K562 (cell line): ENCODE measurements at regions not wholly inside any gene's neighbourhood (a gene's known extent, or its start where the extent isn't known, plus 50 kb on each side); places are given as distances from the start of the nearest gene placed in this dataset.

Experiments
- ATAC-seq: fragments of 200-7000 bp; cut with Tn5 transposase; 3 replicates; pipeline ENCODE4 v1.9.1; 2020; ENCODE audit warnings: moderate library complexity
- BruUV-seq: library from RNA; stranded (reverse); fragments of 400-500 nt; replicated peaks from 2 replicates; lab custom pipeline; 2021; lab: Mats Ljungman, UMichigan
- CTCF ChIA-PET: fragments of 300-600 bp; formaldehyde crosslinking; extraction: SDS; loops from one replicate; lab custom pipeline; 2021; ENCODE audit warnings: low intra/inter-chr PET ratio; lab: Yijun Ruan, JAX
- POLR2A ChIA-PET: fragments of 300-600, 350-650 bp; sonication (Branson Sonifier 250); formaldehyde crosslinking; extraction: SDS; loops from one replicate; lab custom pipeline; 2021; ENCODE audit warnings: antibody characterized with exemption, inconsistent platforms; lab: Yijun Ruan, JAX
- DNase-seq, 4 experiments: peaks; one replicate each; pipeline versions ENCODE4 v3.0.0 to v3.0.0-alpha.2; 2011 to 2018; ENCODE audit warnings: low spot score in 3 of 4, mixed read lengths in 3 of 4; ENCODE audit errors: extremely low read depth in 1 of 4
- FAIRE-seq: peaks from 2 replicates; lab custom pipeline; 2011; peaks lifted over from hg19 to GRCh38; lab: Jason Lieb, UNC
- H2AFZ ChIP-seq: 2 replicates; pipeline ENCODE4 v1.6.0; 2011; ENCODE audit warnings: low read depth, low read length, control low read depth, inconsistent platforms
- H3K27ac ChIP-seq: fragments of 200-600 bp; 3 replicates; pipeline ENCODE4 v1.8.0; 2011; ENCODE audit warnings: low read depth, mild to moderate bottlenecking, control low read depth, inconsistent platforms, low read length, moderate library complexity, mixed read lengths; ENCODE audit errors: extremely low read depth
- H3K27me3 ChIP-seq, 2 experiments: fragments of 300-600 bp in 1 of 2; 2 replicates in 1 of 2; 3 replicates in 1 of 2; pipeline versions ENCODE4 v1.6.0 to v1.8.0; 2011; ENCODE audit warnings: inconsistent platforms in 2 of 2, low read length in 2 of 2, mild to moderate bottlenecking in 1 of 2, mixed read lengths in 1 of 2, moderate library complexity in 1 of 2; ENCODE audit not compliant: control insufficient read depth in 2 of 2, insufficient read depth in 2 of 2
- H3K36me3 ChIP-seq: fragments of 300-600 bp; 3 replicates; pipeline ENCODE4 v1.8.0; 2011; ENCODE audit warnings: mild to moderate bottlenecking, low read length, inconsistent platforms; ENCODE audit not compliant: control insufficient read depth, insufficient read depth
- H3K4me1 ChIP-seq, 2 experiments: fragments of 200-600 bp in 1 of 2; replicated peaks in 1 of 2; 2 replicates in 1 of 2; 3 replicates in 1 of 2; pipeline versions ENCODE4 v1.5.1 to v1.8.0; 2011; ENCODE audit warnings: inconsistent platforms in 2 of 2, low read length in 2 of 2, mild to moderate bottlenecking in 1 of 2, mixed read lengths in 1 of 2, moderate library complexity in 1 of 2; ENCODE audit not compliant: control insufficient read depth in 2 of 2, insufficient read depth in 2 of 2
- H3K4me2 ChIP-seq: 2 replicates; pipeline ENCODE4 v1.6.1; 2011; ENCODE audit warnings: low read length, control low read depth, inconsistent platforms, mixed read lengths; ENCODE audit not compliant: insufficient read depth
- H3K4me3 ChIP-seq: fragments of 200-600 bp; sonication (generic), shearing (Covaris generic); 2 replicates; pipeline ENCODE4 v1.5.1; 2016; ENCODE audit warnings: control low read depth, inconsistent platforms
- H3K79me2 ChIP-seq: fragments of 200-600 bp; 3 replicates; pipeline ENCODE4 v1.8.0; 2011; ENCODE audit warnings: low read length, inconsistent platforms; ENCODE audit not compliant: control insufficient read depth, insufficient read depth
- H3K9ac ChIP-seq, 2 experiments: 2 replicates each; pipeline versions ENCODE4 v1.6.0 to v1.6.1; 2011; ENCODE audit warnings: low read depth in 2 of 2, low read length in 2 of 2, control low read depth in 1 of 2, inconsistent platforms in 1 of 2, mild to moderate bottlenecking in 1 of 2, mixed read lengths in 1 of 2; ENCODE audit not compliant: insufficient read depth in 1 of 2
- H3K9me1 ChIP-seq: one replicate; pipeline ENCODE4 v1.6.0; 2011; ENCODE audit warnings: inconsistent platforms, mild to moderate bottlenecking, low read length, moderate library complexity; ENCODE audit not compliant: control insufficient read depth, insufficient read depth
- H3K9me3 ChIP-seq: replicated peaks from 2 replicates; pipeline ENCODE4 v1.5.1; 2011; ENCODE audit warnings: low read depth, low read length, inconsistent platforms; ENCODE audit not compliant: control insufficient read depth, insufficient read depth
- H4K20me1 ChIP-seq: replicated peaks from 2 replicates; pipeline ENCODE4 v1.6.1; 2011; ENCODE audit warnings: low read length, inconsistent platforms, mixed read lengths; ENCODE audit not compliant: control insufficient read depth, insufficient read depth
- NFYB ChIP-seq: IDR thresholded peaks from 2 replicates; pipeline ENCODE4 v1.6.1; 2011; ENCODE audit warnings: mild to moderate bottlenecking, moderate library complexity; ENCODE audit not compliant: insufficient read length; ENCODE audit errors: extremely low read depth
- SMARCC2 ChIP-seq: fragments of 450-650 bp; IDR thresholded peaks from 2 replicates; pipeline ENCODE4 v1.6.1; 2017; ENCODE audit warnings: antibody characterized with exemption, moderate library complexity, mild to moderate bottlenecking, low read depth
- U2AF2 ChIP-seq: fragments of 200-400 bp; formaldehyde crosslinking; optimal IDR thresholded peaks from 2 replicates; pipeline ENCODE3; 2017; ENCODE audit warnings: low read depth, mild to moderate bottlenecking, low read length
- XRCC3 ChIP-seq: fragments of 450-650 bp; IDR thresholded peaks from 2 replicates; pipeline ENCODE4 v1.6.1; 2017; ENCODE audit warnings: mild to moderate bottlenecking, moderate library complexity
- ZC3H8 ChIP-seq: fragments of 450-650 bp; IDR thresholded peaks from 2 replicates; pipeline ENCODE4 v1.6.1; 2017
- ZNF655 ChIP-seq: fragments of 250-450 bp; sonication (Bioruptor Pico); IDR thresholded peaks from 2 replicates; pipeline ENCODE4 v1.5.0; 2021
- WGBS: fragments of 100-300 bp; shearing (Covaris generic); methylation state at CpG from one replicate; pipeline ENCODE4 v1.1.6; 2016; ENCODE audit warnings: low coverage, mixed read lengths; ENCODE audit not compliant: insufficient coverage; ENCODE audit errors: missing lambda C conversion rate; 5-methylcytosine and 5-hydroxymethylcytosine counted together
- in situ Hi-C: fragments of 300-500 bp; cut with MboI; formaldehyde crosslinking; loops from 4 replicates; pipeline ENCODE4 v1.15.0; 2018; ENCODE audit warnings: inconsistent platforms, mixed read lengths
- intact Hi-C: fragments of 100-400 bp; cut with micrococcal nuclease; formaldehyde crosslinking; loops from 2 replicates; pipeline ENCODE4 v1.14.2; 2022
- TF ChIP-seq, protein P1 (sequence below): fragments of 250-450 bp; sonication (Bioruptor Pico); IDR thresholded peaks from 2 replicates; pipeline ENCODE4 v1.5.0; 2020; ENCODE audit warnings: mild to moderate bottlenecking, borderline replicate concordance

GRCh38 chr7:118759921-118760320, 535.4 kb downstream of the ANKRD7 start (continued):
- TF ChIP-seq ZNF655 (CRISPR knock-in tag) (no peak), ZC3H8 (no peak), XRCC3 (no peak), SMARCC2 (no peak)
- TF ChIP-seq, all 486 proteins: peak for 0

GRCh38 chr7:118762451-118762850, 537.9 kb downstream of the ANKRD7 start:
- ATAC-seq (no peak), DNase-seq (no peak), FAIRE-seq (no peak)
- no peaks in the 10 kb centered on the region for H3K27me3 ChIP-seq
- H3K79me2 ChIP-seq: no peaks in the 10 kb centered on the region
- H3K9me1 ChIP-seq: no peaks in the 10 kb centered on the region
- POLR2A ChIA-PET: no interaction called here
- no peaks in the 10 kb centered on the region for H3K4me1 ChIP-seq
- BruUV-seq: no TSS peak
- no peaks in the 10 kb centered on the region for H3K36me3 ChIP-seq
- H2AFZ ChIP-seq: no peak overlapping the region
- H4K20me1 ChIP-seq: no peaks in the 10 kb centered on the region
- TF ChIP-seq, protein P1, sequence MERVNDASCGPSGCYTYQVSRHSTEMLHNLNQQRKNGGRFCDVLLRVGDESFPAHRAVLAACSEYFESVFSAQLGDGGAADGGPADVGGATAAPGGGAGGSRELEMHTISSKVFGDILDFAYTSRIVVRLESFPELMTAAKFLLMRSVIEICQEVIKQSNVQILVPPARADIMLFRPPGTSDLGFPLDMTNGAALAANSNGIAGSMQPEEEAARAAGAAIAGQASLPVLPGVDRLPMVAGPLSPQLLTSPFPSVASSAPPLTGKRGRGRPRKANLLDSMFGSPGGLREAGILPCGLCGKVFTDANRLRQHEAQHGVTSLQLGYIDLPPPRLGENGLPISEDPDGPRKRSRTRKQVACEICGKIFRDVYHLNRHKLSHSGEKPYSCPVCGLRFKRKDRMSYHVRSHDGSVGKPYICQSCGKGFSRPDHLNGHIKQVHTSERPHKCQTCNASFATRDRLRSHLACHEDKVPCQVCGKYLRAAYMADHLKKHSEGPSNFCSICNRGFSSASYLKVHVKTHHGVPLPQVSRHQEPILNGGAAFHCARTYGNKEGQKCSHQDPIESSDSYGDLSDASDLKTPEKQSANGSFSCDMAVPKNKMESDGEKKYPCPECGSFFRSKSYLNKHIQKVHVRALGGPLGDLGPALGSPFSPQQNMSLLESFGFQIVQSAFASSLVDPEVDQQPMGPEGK (CRISPR knock-in tag): no peak
- TF ChIP-seq NFYB: no peak
- TF ChIP-seq U2AF2: no peak
- 0 out of 2 replicates have a peak, but pooled peaks cover 2% of the 10 kb centered on the region for H3K9me3 ChIP-seq
- CTCF ChIA-PET: no interaction called here
- H3K27ac ChIP-seq: no peak overlapping the region
- WGBS: 0% methylated on average over 2 of the region's 2 CpGs
- no peak overlapping the region for H3K4me2 ChIP-seq
- no peak overlapping the region for H3K9ac ChIP-seq
- in situ Hi-C loops (no loop called here), intact Hi-C loops (no loop called here)
- H3K4me3 ChIP-seq: no peak overlapping the region
